ENCODE measurements at regions not wholly inside any gene's neighbourhood (a gene's known extent, or its start where the extent isn't known, plus 50 kb on each side); places are given as distances from the start of the nearest gene placed in this dataset.

GRCh38 chr5:81914696-81915095 lies 57.1 kb upstream of the ATG10 start:
- no peak for DNase-seq (ENCODE audit: low spot score)

GRCh38 chr5:81912933-81913332 lies 58.9 kb upstream of the ATG10 start:
- no peak for DNase-seq (ENCODE audit: low spot score)

GRCh38 chr5:81909677-81910076 lies 62.1 kb upstream of the ATG10 start:
- no peak for DNase-seq (ENCODE audit: low spot score)

GRCh38 chr5:81908771-81909170 lies 63.1 kb upstream of the ATG10 start:
- DNase-seq (ENCODE audit: low spot score) = no peak

GRCh38 chr5:81908044-81908443 lies 63.8 kb upstream of the ATG10 start:
- no peak for DNase-seq (ENCODE audit: low spot score)

GRCh38 chr5:81907012-81907635 lies 64.7 kb upstream of the ATG10 start:
- DNase-seq (ENCODE audit: low spot score) = no peak

- no peak for DNase-seq (ENCODE audit: low spot score)
These were observed 65.7 kb upstream of the ATG10 start for GRCh38 chr5:81906086-81906485.

GRCh38 chr5:81904861-81905260 lies 67.0 kb upstream of the ATG10 start:
- no peak for DNase-seq (ENCODE audit: low spot score)

GRCh38 chr5:81904166-81904565 lies 67.7 kb upstream of the ATG10 start:
- no peak for DNase-seq (ENCODE audit: low spot score)

GRCh38 chr5:81901586-81901985 lies 70.2 kb upstream of the ATG10 start:
- no peak for DNase-seq (ENCODE audit: low spot score)

GRCh38 chr5:81899123-81899522 lies 72.7 kb upstream of the ATG10 start:
- no peak for DNase-seq (ENCODE audit: low spot score)

- DNase-seq (ENCODE audit: low spot score) = no peak
These were observed 73.4 kb upstream of the ATG10 start for GRCh38 chr5:81898403-81898802.

- no peak for DNase-seq (ENCODE audit: low spot score)
These were observed 75.1 kb upstream of the ATG10 start for GRCh38 chr5:81896764-81897163.

- no peak for DNase-seq (ENCODE audit: low spot score)
These were observed 76.5 kb upstream of the ATG10 start for GRCh38 chr5:81895307-81895706.

GRCh38 chr5:81893961-81894360 lies 77.9 kb upstream of the ATG10 start:
- no peak for DNase-seq (ENCODE audit: low spot score)

GRCh38 chr5:81884871-81885270 lies 87.0 kb upstream of the ATG10 start:
- no peak for DNase-seq (ENCODE audit: low spot score)

- no peak for DNase-seq (ENCODE audit: low spot score)
These were observed 88.5 kb upstream of the ATG10 start for GRCh38 chr5:81883371-81883770.

GRCh38 chr5:81881595-81881994 lies 90.2 kb upstream of the ATG10 start:
- no peak for DNase-seq (ENCODE audit: low spot score)

GRCh38 chr5:81879936-81880335 lies 91.9 kb upstream of the ATG10 start:
- DNase-seq (ENCODE audit: low spot score) = no peak

GRCh38 chr5:81878333-81878732 lies 93.5 kb upstream of the ATG10 start:
- DNase-seq (ENCODE audit: low spot score) = no peak

- no peak for DNase-seq (ENCODE audit: low spot score)
These were observed 104.8 kb upstream of the ATG10 start for GRCh38 chr5:81866994-81867393.

- DNase-seq (ENCODE audit: low spot score) = no peak
These were observed 109.9 kb upstream of the SSBP2 start for GRCh38 chr5:81860778-81861177.

- no peak for DNase-seq (ENCODE audit: low spot score)
These were observed 108.7 kb upstream of the SSBP2 start for GRCh38 chr5:81859624-81860023.
